ENCODE measurements at regions not wholly inside any gene's neighbourhood (a gene's known extent, or its start where the extent isn't known, plus 50 kb on each side); places are given as distances from the start of the nearest gene placed in this dataset.
"Not testable (repeated sequence)": the region's sequence is repeated elsewhere in the genome, so short reads cannot be mapped to it uniquely, and the experiment has no call there.

- DNase-seq: no peak
Measured at GRCh38 chr7:64469673-64470072, 93.2 kb downstream of the ZNF680 start.

- DNase-seq: no peak
Measured at GRCh38 chr7:64465551-64465950, 97.3 kb downstream of the ZNF680 start.

GRCh38 chr7:64463636-64464375 is 99.1 kb downstream of the ZNF680 start:
- DNase-seq: peak in 1 of 2 experiments; percentile 49

GRCh38 chr7:64459858-64460257 is 103.0 kb downstream of the ZNF680 start:
- peak in 1 of 2 experiments; percentile 7 for DNase-seq

GRCh38 chr7:64433590-64433989 is 119.8 kb downstream of the ZNF736 start:
- peak in 1 of 2 experiments; percentile 3 for DNase-seq

GRCh38 chr7:64431838-64432237 is 118.1 kb downstream of the ZNF736 start:
- no peak for DNase-seq

- no peak for DNase-seq
Measured at GRCh38 chr7:64429232-64429631, 115.5 kb downstream of the ZNF736 start.

GRCh38 chr7:64425436-64425835 is 111.7 kb downstream of the ZNF736 start:
- not testable (repeated sequence) for DNase-seq

GRCh38 chr7:64407148-64407547 is 93.4 kb downstream of the ZNF736 start:
- DNase-seq: no peak
